ENCODE measurements at regions not wholly inside any gene's neighbourhood (a gene's known extent, or its start where the extent isn't known, plus 50 kb on each side); places are given as distances from the start of the nearest gene placed in this dataset.

GRCh38 chr2:104407641-104408040, 446.3 kb upstream of the POU3F3 start:
- Histone ChIP-seq H3K9me3 (no peaks in the 10 kb centered on the region), H3K27me3 (no peaks in the 10 kb centered on the region), H3K4me1 (peaks cover 0 to 27% (median 11%) of the 10 kb centered on the region in 4 donors), H3K36me3 (no peaks in the 10 kb centered on the region), H3K4me3 (no peak overlapping the region), H3K27ac (no peak overlapping the region)
- no peak for TF ChIP-seq EP300 (IDR thresholded peaks at IDR 0.05)
- TF ChIP-seq, protein P1, sequence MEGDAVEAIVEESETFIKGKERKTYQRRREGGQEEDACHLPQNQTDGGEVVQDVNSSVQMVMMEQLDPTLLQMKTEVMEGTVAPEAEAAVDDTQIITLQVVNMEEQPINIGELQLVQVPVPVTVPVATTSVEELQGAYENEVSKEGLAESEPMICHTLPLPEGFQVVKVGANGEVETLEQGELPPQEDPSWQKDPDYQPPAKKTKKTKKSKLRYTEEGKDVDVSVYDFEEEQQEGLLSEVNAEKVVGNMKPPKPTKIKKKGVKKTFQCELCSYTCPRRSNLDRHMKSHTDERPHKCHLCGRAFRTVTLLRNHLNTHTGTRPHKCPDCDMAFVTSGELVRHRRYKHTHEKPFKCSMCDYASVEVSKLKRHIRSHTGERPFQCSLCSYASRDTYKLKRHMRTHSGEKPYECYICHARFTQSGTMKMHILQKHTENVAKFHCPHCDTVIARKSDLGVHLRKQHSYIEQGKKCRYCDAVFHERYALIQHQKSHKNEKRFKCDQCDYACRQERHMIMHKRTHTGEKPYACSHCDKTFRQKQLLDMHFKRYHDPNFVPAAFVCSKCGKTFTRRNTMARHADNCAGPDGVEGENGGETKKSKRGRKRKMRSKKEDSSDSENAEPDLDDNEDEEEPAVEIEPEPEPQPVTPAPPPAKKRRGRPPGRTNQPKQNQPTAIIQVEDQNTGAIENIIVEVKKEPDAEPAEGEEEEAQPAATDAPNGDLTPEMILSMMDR (IDR thresholded peaks at IDR 0.05) = no peak
- no peak for TF ChIP-seq POLR2A (IDR thresholded peaks at IDR 0.05)
- no peak for TF ChIP-seq POLR2AphosphoS5 (IDR thresholded peaks at IDR 0.05)
- WGBS, 2 donors = 85 to 95% methylated on average over 2 of the region's 2 CpGs
- intact Hi-C loops (cut with DNase I) = no loop called here
- DNase-seq = no peak

DNA sequence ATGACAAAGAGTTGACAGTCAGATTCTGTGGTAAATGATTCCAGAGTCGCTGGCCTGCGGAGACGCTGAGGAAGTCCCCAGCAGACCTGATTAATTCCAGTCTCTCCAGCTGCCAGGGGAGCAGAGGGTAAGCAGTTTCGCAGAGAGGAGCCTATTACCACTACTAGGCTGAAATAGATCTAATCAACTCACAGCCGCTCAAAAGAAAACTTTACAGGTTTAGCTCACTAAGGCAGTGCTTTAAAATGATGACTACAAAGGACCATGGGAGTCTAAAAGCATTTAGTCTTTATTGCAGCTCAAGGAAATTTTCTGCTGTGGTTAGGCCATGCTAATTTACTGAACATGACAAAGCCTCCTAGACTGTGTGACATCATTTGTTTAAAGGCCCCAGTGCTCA, 445.6 kb upstream of the POU3F3 start:
- Histone ChIP-seq H3K27ac (no peak overlapping the region), H3K4me1 (peaks cover 0 to 27% (median 11%) of the 10 kb centered on the region in 4 donors), H3K27me3 (no peaks in the 10 kb centered on the region), H3K36me3 (no peaks in the 10 kb centered on the region), H3K9me3 (no peaks in the 10 kb centered on the region), H3K4me3 (no peak overlapping the region)
- no peak for DNase-seq
- intact Hi-C loops (cut with DNase I) = no loop called here
- WGBS, 2 donors = 69 to 85% methylated on average over 5 of the region's 5 CpGs
- TF ChIP-seq POLR2A (IDR thresholded peaks at IDR 0.05) (no peak), EP300 (IDR thresholded peaks at IDR 0.05) (no peak), POLR2AphosphoS5 (IDR thresholded peaks at IDR 0.05) (no peak)
- TF ChIP-seq, protein P1 (IDR thresholded peaks at IDR 0.05) = no peak

GRCh38 chr2:104410136-104410535, 443.8 kb upstream of the POU3F3 start:
- TF ChIP-seq, protein P1 (IDR thresholded peaks at IDR 0.05) = no peak
- TF ChIP-seq EP300 (IDR thresholded peaks at IDR 0.05) (no peak), POLR2A (IDR thresholded peaks at IDR 0.05) (no peak), POLR2AphosphoS5 (IDR thresholded peaks at IDR 0.05) (no peak)
- Histone ChIP-seq H3K27ac (no peak overlapping the region), H3K4me3 (no peak overlapping the region), H3K36me3 (no peaks in the 10 kb centered on the region), H3K4me1 (peaks cover 0 to 18% (median 11%) of the 10 kb centered on the region in 4 donors), H3K9me3 (no peaks in the 10 kb centered on the region), H3K27me3 (no peaks in the 10 kb centered on the region)
- 87 to 91% methylated on average over 3 of the region's 3 CpGs for WGBS, 2 donors
- intact Hi-C loops (cut with DNase I) = no loop called here
- no peak for DNase-seq

- 6 to 18% methylated on average over 2 of the region's 2 CpGs for WGBS, 2 donors
- intact Hi-C loops (cut with DNase I) = no loop called here
- TF ChIP-seq, protein P1 (IDR thresholded peaks at IDR 0.05) = peak in 2 of 4 experiments; percentile 11 to 39
- no peak for TF ChIP-seq EP300 (IDR thresholded peaks at IDR 0.05)
- no peaks in the 10 kb centered on the region for H3K36me3 ChIP-seq
- H3K9me3 ChIP-seq = no peaks in the 10 kb centered on the region
- no peak for DNase-seq
- no peak overlapping the region for H3K4me3 ChIP-seq
- H3K27ac ChIP-seq = no peak overlapping the region
- no peaks in the 10 kb centered on the region for H3K4me1 ChIP-seq
- no peaks in the 10 kb centered on the region for H3K27me3 ChIP-seq
Measured at GRCh38 chr2:104412384-104412783, 441.5 kb upstream of the POU3F3 start.

DNA sequence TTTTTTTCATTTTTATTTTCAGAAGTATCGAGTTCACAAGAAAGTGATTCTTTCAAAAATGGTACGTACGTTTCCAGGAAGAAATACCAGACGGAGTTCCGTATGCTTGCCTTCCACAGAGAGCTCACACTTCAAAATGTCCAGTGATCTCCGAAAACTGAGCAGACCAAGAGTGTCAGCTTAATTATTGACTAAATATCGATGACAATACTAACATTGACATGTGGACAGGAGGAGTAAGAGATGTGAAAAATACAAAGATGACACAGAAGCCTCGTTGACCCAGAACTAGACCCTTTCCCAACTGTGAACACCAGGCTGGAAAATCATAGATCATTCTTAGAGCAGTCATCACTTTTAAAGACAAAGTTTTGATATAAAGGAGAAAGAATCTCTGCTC, 440.0 kb upstream of the POU3F3 start:
- Histone ChIP-seq H3K36me3 (no peaks in the 10 kb centered on the region), H3K9me3 (no peaks in the 10 kb centered on the region), H3K27me3 (no peaks in the 10 kb centered on the region), H3K4me1 (no peaks in the 10 kb centered on the region), H3K4me3 (no peak overlapping the region), H3K27ac (no peak overlapping the region)
- intact Hi-C loops (cut with DNase I) = no loop called here
- DNase-seq = no peak
- no peak for TF ChIP-seq EP300 (IDR thresholded peaks at IDR 0.05)
- TF ChIP-seq, protein P1 (IDR thresholded peaks at IDR 0.05) = no peak
- TF ChIP-seq POLR2A (IDR thresholded peaks at IDR 0.05) = no peak
- no peak for TF ChIP-seq POLR2AphosphoS5 (IDR thresholded peaks at IDR 0.05)
- WGBS, 2 donors = 75 to 77% methylated on average over 8 of the region's 8 CpGs
